ENCODE measurements at regions not wholly inside any gene's neighbourhood (a gene's known extent, or its start where the extent isn't known, plus 50 kb on each side); places are given as distances from the start of the nearest gene placed in this dataset.

DNA sequence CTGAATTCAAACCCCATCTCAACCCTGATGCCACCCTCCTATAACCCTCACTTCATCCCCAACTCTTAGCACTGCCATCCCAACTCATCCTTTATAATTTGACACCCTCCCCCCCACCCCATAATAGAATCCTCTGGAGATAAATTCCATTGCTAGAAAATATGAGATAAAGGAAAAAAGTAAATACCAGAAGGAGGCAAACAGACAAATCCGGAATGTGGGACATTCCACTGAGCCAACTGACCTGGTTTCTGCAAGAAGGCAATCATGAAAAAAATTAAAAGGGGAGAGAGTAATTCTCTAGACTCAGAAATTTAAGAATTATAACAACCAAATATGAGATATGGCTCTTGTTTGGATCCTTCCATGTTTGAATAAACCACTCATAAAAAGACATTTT is 132.4 kb downstream of the CYP26B1 start:
- CTCF ChIA-PET = no interaction called here
- Histone ChIP-seq H3K36me3 (ENCODE audit: low read depth) (no peaks in the 10 kb centered on the region), H3K9me3 (ENCODE audit: insufficient read depth, low read depth) (no peaks in the 10 kb centered on the region), H4K20me1 (ENCODE audit: insufficient read depth) (no peaks in the 10 kb centered on the region), H3K9me2 (ENCODE audit: insufficient read depth) (no peaks in the 10 kb centered on the region), H3K4me3 (no peak overlapping the region), H3K79me2 (ENCODE audit: low read depth) (no peaks in the 10 kb centered on the region), H3F3A (ENCODE audit: insufficient read depth, low read depth) (no peaks in the 10 kb centered on the region), H3K27me3 (ENCODE audit: insufficient read depth, low read depth) (peaks cover 3% of the 10 kb centered on the region; the same call in 1 of the 2 replicates), H2AFZ (no peak overlapping the region), H3K27ac (no peak overlapping the region), H3K4me1 (replicated peaks; ENCODE audit: insufficient read depth) (no peaks in the 10 kb centered on the region), H3K4me2 (no peak overlapping the region)
- TF ChIP-seq, protein P1, sequence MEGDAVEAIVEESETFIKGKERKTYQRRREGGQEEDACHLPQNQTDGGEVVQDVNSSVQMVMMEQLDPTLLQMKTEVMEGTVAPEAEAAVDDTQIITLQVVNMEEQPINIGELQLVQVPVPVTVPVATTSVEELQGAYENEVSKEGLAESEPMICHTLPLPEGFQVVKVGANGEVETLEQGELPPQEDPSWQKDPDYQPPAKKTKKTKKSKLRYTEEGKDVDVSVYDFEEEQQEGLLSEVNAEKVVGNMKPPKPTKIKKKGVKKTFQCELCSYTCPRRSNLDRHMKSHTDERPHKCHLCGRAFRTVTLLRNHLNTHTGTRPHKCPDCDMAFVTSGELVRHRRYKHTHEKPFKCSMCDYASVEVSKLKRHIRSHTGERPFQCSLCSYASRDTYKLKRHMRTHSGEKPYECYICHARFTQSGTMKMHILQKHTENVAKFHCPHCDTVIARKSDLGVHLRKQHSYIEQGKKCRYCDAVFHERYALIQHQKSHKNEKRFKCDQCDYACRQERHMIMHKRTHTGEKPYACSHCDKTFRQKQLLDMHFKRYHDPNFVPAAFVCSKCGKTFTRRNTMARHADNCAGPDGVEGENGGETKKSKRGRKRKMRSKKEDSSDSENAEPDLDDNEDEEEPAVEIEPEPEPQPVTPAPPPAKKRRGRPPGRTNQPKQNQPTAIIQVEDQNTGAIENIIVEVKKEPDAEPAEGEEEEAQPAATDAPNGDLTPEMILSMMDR (conservative IDR thresholded peaks at IDR 0.05) = no peak
- no peak for TF ChIP-seq EZH2 (IDR thresholded peaks at IDR 0.05; ENCODE audit: low read depth)
- intact Hi-C loops (cut with micrococcal nuclease; ENCODE audit: unreplicated experiment) = no loop called here
- POLR2A ChIA-PET (ENCODE audit: unreplicated experiment) = no interaction called here
- BruUV-seq (replicated peaks) = no TSS peak
- no peak for DNase-seq

DNA sequence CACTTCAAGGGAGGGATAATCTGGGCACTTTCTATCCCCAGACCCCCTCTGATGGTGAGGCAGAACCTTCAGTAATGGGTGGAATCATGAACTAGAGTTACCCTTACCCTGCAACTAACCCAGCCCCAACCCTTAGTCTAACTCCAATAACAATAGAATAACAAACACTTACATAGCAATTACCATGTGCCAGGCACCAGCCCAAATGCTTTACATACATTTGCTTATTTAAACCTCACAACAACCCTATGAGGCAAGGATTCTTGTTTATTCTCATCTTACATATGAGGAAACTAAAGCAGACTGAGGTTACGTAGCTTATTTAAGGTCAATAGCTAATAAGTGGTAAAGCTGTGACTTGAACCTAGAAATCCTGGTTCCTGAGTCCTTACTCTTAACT is 132.8 kb downstream of the CYP26B1 start:
- no TSS peak for BruUV-seq (replicated peaks)
- intact Hi-C loops (cut with micrococcal nuclease; ENCODE audit: unreplicated experiment) = no loop called here
- CTCF ChIA-PET = no interaction called here

DNA sequence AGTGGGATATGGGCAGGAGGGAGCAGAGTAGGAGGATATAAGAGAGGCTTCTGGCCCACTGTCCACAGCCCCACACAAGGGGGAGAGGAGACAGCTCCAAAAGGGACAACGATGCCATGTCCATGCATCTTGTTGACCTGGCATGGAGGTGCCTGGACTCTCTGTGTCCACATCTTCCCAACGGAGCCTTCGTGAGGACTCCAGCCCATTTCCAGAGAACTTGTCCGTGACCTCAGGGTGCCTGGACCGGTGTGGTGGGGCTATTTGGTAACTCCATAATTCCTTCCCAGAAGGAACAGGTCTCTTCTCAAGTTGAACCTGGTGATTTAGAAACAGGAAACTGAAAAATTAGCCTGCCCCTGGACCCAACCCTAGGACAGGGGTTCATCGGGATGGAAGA is 133.9 kb downstream of the CYP26B1 start:
- Histone ChIP-seq H3K9me2 (ENCODE audit: insufficient read depth) (no peaks in the 10 kb centered on the region), H3K4me2 (no peak overlapping the region), H2AFZ (no peak overlapping the region), H3K27me3 (ENCODE audit: insufficient read depth, low read depth) (peaks cover 3% of the 10 kb centered on the region; the same call in 1 of the 2 replicates), H3K4me1 (replicated peaks; ENCODE audit: insufficient read depth) (no peaks in the 10 kb centered on the region), H3K4me3 (no peak overlapping the region), H3K79me2 (ENCODE audit: low read depth) (no peaks in the 10 kb centered on the region), H3F3A (ENCODE audit: insufficient read depth, low read depth) (no peaks in the 10 kb centered on the region), H4K20me1 (ENCODE audit: insufficient read depth) (no peaks in the 10 kb centered on the region), H3K9me3 (ENCODE audit: insufficient read depth, low read depth) (no peaks in the 10 kb centered on the region), H3K27ac (no peak overlapping the region), H3K36me3 (ENCODE audit: low read depth) (no peaks in the 10 kb centered on the region)
- no peak for DNase-seq
- ChIA-PET POLR2A (ENCODE audit: unreplicated experiment) (no interaction called here), CTCF (no interaction called here)
- TF ChIP-seq EZH2 (IDR thresholded peaks at IDR 0.05; ENCODE audit: low read depth) = no peak
- TF ChIP-seq, protein P1 (conservative IDR thresholded peaks at IDR 0.05) = no peak
- BruUV-seq (replicated peaks) = no TSS peak
- intact Hi-C loops (cut with micrococcal nuclease; ENCODE audit: unreplicated experiment) = no loop called here

More for the DNA sequence above, 132.8 kb downstream of the CYP26B1 start:
- Histone ChIP-seq H3K4me1 (replicated peaks; ENCODE audit: insufficient read depth) (no peaks in the 10 kb centered on the region), H3K9me3 (ENCODE audit: insufficient read depth, low read depth) (no peaks in the 10 kb centered on the region), H3K27me3 (ENCODE audit: insufficient read depth, low read depth) (peaks cover 3% of the 10 kb centered on the region; the same call in 1 of the 2 replicates), H4K20me1 (ENCODE audit: insufficient read depth) (no peaks in the 10 kb centered on the region), H3K4me2 (no peak overlapping the region), H3F3A (ENCODE audit: insufficient read depth, low read depth) (no peaks in the 10 kb centered on the region), H3K79me2 (ENCODE audit: low read depth) (no peaks in the 10 kb centered on the region), H3K36me3 (ENCODE audit: low read depth) (no peaks in the 10 kb centered on the region), H2AFZ (no peak overlapping the region), H3K4me3 (no peak overlapping the region), H3K9me2 (ENCODE audit: insufficient read depth) (no peaks in the 10 kb centered on the region), H3K27ac (no peak overlapping the region)
- DNase-seq = no peak
- TF ChIP-seq, protein P1 (conservative IDR thresholded peaks at IDR 0.05) = no peak
- no peak for TF ChIP-seq EZH2 (IDR thresholded peaks at IDR 0.05; ENCODE audit: low read depth)
- POLR2A ChIA-PET (ENCODE audit: unreplicated experiment) = no interaction called here

All from PC-9 (cell line).